Muscle of leg (tissue), 3 donors: ENCODE measurements at regions not wholly inside any gene's neighbourhood (a gene's known extent, or its start where the extent isn't known, plus 50 kb on each side); places are given as distances from the start of the nearest gene placed in this dataset.
"Not testable (repeated sequence)": the region's sequence is repeated elsewhere in the genome, so short reads cannot be mapped to it uniquely, and the experiment has no call there.

ENCODE experiments used
- DNase-seq: peaks from one replicate; pipeline ENCODE4 v3.0.0; 2013
- H3K27ac ChIP-seq: one replicate; pipeline ENCODE4 v1.5.1; 2013; ENCODE audit warnings: mild to moderate bottlenecking, low read length, control low read depth
- H3K27me3 ChIP-seq: one replicate; pipeline ENCODE4 v1.6.1; 2013; ENCODE audit warnings: low read length; ENCODE audit not compliant: control insufficient read depth, insufficient read depth
- H3K36me3 ChIP-seq: one replicate; pipeline ENCODE4 v1.6.1; 2013; ENCODE audit warnings: low read length; ENCODE audit not compliant: control insufficient read depth, insufficient read depth
- H3K4me1 ChIP-seq: one replicate; pipeline ENCODE4 v1.6.1; 2013; ENCODE audit warnings: low read length; ENCODE audit not compliant: control insufficient read depth, insufficient read depth
- H3K4me3 ChIP-seq: one replicate; pipeline ENCODE4 v1.5.1; 2013; ENCODE audit warnings: low read length, control low read depth
- H3K9me3 ChIP-seq: replicated peaks from 2 replicates; pipeline ENCODE4 v1.6.1; 2013; ENCODE audit warnings: low read depth, low read length; ENCODE audit not compliant: control insufficient read depth
- WGBS: methylation state at CpG from one replicate; pipeline ENCODE4 v1.1.5; 2013; ENCODE audit warnings: missing lambda C conversion rate; ENCODE audit not compliant: insufficient coverage; 5-methylcytosine and 5-hydroxymethylcytosine counted together

DNA sequence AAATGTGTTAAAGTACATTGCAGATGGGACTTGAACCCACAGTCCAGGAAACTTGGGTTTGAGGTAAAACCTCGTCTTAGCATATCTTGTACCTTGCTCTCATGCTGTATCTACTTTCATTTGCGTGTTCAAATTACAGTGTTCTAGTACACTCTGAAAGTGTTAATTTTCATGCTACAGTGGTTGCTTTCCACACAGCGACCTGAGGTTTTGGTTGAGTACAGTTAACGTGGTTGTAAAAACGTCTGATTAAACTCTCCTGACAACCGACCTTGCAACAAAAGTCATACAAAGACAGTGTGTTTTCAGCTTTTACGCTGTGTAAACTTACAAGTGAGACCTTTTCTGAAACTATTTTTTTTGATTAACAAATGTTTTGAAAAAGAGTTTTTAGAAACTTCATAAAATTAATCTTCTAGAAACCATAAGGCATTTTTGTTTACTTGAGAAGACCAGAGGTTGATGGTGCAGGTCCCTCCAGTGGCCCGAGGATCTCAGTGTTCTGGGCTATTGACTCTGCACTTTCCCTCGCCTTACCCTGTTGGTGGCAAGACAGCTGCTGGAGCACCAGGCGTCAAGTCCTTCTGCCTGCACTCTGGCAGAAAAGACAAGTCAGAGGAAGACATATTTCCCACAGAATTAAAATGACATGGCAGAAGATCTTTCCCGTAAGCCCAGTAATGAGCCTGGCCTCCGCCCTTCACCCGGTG is 334.0 kb downstream of the THBS2 start:
- 81% methylated on average over 5 of the region's 13 CpGs for WGBS
- no peak overlapping the region for H3K27ac ChIP-seq
- no peak overlapping the region for H3K4me3 ChIP-seq
- no peak for DNase-seq
- H3K27me3 ChIP-seq, result peaks cover 5% of the 10 kb centered on the region
- H3K9me3 ChIP-seq, result no peaks in the 10 kb centered on the region
- peaks cover 16% of the 10 kb centered on the region for H3K4me1 ChIP-seq
- no peaks in the 10 kb centered on the region for H3K36me3 ChIP-seq

DNA sequence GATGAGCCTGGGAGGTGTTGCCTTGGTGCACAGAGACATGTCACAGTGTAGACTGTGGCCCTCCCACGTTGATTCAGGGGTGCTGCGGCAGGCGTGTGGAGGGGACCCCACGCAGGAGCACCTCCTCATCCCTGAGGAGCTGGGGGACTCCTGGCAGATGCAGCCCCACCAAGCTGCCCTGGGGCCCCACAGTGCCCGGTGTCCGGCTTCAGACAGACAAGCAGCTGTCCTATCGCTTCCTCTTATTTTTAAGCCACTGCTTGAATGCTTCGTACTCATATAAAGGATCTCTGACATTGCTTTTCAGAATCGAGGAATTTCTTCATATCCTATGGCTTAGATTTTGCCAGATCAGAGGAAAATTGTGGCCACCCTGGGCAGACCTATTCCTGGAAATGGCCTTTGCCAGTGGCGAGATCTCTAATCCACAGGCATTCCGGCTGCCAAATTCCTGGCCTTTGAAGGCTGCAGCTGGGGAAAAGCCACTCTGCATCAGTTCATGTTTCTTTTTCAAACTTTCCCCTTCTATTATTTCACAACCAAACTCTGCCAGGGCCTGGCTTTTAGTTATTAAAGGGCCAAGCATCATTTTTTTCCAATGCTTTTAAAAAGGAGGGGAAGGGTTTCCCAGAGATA is 337.0 kb downstream of the THBS2 start:
- H3K36me3 ChIP-seq, result no peaks in the 10 kb centered on the region
- peaks cover 9% of the 10 kb centered on the region for H3K27me3 ChIP-seq
- peak overlapping the region; percentile 38 for H3K27ac ChIP-seq
- whole genome bisulfite sequencing, result 26% methylated on average over 10 of the region's 11 CpGs
- DNase-seq, result peak; percentile 83
- H3K9me3 ChIP-seq, result no peaks in the 10 kb centered on the region
- H3K4me1 ChIP-seq, result peaks cover 16% of the 10 kb centered on the region
- no peak overlapping the region for H3K4me3 ChIP-seq

GRCh38 chr6:168915855-168916254 is 337.8 kb downstream of the THBS2 start:
- no peak overlapping the region for H3K4me3 ChIP-seq
- no CpG with 5 or more reads among the region's 4 CpGs for WGBS
- DNase-seq, result no peak
- no peak overlapping the region for H3K27ac ChIP-seq
- H3K36me3 ChIP-seq, result no peaks in the 10 kb centered on the region
- H3K27me3 ChIP-seq, result peaks cover 10% of the 10 kb centered on the region
- H3K9me3 ChIP-seq, result no peaks in the 10 kb centered on the region
- peaks cover 16% of the 10 kb centered on the region for H3K4me1 ChIP-seq

DNA sequence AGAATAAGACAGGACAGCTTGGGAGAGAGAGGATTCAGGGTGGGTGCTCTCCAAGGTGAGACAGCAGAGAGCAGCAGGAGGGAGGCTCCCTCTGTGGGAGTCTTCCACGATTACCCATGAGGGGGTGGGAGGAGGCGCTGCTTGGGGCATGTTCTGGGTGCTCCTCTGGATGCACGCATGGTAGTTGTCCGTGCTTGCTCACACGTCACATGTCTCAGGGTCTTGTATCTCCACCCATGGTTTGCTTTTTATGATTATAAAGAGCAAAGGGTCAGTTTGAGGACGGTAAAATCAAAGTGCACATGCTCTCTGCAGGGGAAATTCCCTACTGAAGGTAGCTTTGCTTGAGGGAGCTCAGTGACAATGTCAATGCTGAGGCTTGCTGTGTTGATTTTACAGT is 338.4 kb downstream of the THBS2 start:
- H3K36me3 ChIP-seq, result no peaks in the 10 kb centered on the region
- peaks cover 16% of the 10 kb centered on the region for H3K4me1 ChIP-seq
- no peak overlapping the region for H3K4me3 ChIP-seq
- DNase-seq, result no peak
- H3K9me3 ChIP-seq, result no peaks in the 10 kb centered on the region
- WGBS, result 69% methylated on average over 5 of the region's 6 CpGs
- peaks cover 10% of the 10 kb centered on the region for H3K27me3 ChIP-seq
- no peak overlapping the region for H3K27ac ChIP-seq

GRCh38 chr6:168913866-168914469 is 339.7 kb downstream of the THBS2 start:
- Histone ChIP-seq H3K4me1 (peaks cover 16% of the 10 kb centered on the region), H3K27me3 (peaks cover 7% of the 10 kb centered on the region), H3K4me3 (no peak overlapping the region), H3K27ac (no peak overlapping the region), H3K36me3 (no peaks in the 10 kb centered on the region), H3K9me3 (no peaks in the 10 kb centered on the region)
- no peak for DNase-seq
- WGBS, result 84% methylated on average over 7 of the region's 12 CpGs

DNA sequence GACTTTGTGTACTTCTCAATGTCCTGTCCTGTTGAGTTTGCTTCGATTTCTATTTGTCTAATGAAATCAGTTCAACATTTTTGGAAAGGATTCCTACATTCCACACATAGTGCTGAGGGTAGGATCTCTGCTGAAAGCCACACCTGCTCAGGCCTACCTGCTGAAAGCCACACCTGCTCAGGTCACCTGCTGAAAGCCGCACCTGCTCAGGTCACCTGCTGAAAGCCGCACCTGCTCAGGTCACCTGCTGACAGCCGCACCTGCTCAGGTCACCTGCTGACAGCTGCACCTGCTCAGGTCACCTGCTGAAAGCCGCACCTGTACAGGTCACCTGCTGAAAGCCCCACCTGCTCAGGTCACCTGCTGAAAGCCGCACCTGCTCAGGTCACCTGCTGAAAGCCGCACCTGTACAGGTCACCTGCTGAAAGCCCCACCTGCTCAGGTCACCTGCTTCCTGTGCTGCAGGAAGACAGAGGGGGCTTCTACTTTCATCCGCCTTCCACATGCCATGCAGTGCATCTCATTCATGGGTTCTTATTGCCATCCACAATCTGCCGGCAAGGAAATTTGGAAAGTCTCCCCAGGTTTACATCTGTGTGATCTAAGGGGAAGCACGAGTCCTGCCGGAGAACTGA is 340.3 kb downstream of the THBS2 start:
- H3K27ac ChIP-seq, H3K36me3 ChIP-seq, DNase-seq, H3K4me3 ChIP-seq, H3K27me3 ChIP-seq, H3K9me3 ChIP-seq: not testable (repeated sequence)
- H3K4me1 ChIP-seq, result peaks cover 16% of the 10 kb centered on the region
- WGBS, result 80% methylated on average over 9 of the region's 11 CpGs

DNA sequence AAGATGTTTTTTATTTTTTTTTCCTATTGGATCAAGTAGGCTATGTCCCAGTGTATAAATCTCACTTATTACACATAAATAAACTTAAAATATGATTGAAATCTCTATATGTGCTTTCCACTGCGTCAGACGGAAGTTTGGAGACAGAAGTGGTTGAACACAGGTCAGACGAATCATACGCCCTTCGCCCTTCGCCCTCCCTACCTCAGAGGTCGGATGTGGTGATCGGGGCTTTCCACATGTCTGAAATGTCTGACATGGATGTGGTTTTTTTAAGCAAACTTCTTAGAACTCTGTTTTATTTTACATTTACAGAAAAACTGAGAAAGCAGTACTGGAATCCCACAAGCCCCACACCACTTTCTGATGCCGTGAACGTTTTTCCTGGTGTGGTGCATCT is 344.4 kb downstream of the THBS2 start:
- Histone ChIP-seq H3K4me1 (no peaks in the 10 kb centered on the region), H3K27me3 (peaks cover 7% of the 10 kb centered on the region), H3K9me3 (peaks cover 4% of the 10 kb centered on the region), H3K4me3 (no peak overlapping the region), H3K27ac (no peak overlapping the region), H3K36me3 (no peaks in the 10 kb centered on the region)
- 80% methylated on average over 2 of the region's 10 CpGs for WGBS
- no peak for DNase-seq

- H3K9me3 ChIP-seq, result peaks cover 4% of the 10 kb centered on the region
- H3K4me1 ChIP-seq, result no peaks in the 10 kb centered on the region
- H3K27me3 ChIP-seq, result peaks cover 4% of the 10 kb centered on the region
- no peak overlapping the region for H3K4me3 ChIP-seq
- WGBS, result 14% methylated on average over 1 of the region's 5 CpGs
- peak; percentile 93 for DNase-seq
- H3K36me3 ChIP-seq, result no peaks in the 10 kb centered on the region
- no peak overlapping the region for H3K27ac ChIP-seq
Measured at GRCh38 chr6:168908887-168909286, 344.8 kb downstream of the THBS2 start.

DNA sequence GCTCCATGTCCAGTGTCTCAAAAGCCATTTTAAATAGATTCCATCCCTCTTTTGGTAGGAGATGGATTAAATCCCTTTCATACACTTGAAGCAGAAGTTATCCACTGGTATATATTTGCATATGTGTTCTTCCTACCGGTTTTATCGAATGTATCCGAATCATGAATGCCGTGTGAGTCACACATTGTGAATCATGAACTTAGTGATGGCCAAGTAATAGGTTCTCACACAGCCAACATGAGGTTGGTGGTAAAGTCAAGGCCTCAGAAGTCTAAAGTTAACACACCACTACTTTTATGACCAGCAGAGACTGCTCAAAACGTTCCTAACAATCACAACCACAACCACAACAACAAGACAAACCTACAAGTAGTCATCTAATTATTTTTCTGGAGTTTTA is 345.5 kb downstream of the THBS2 start:
- no peak for DNase-seq
- Histone ChIP-seq H3K4me1 (no peaks in the 10 kb centered on the region), H3K36me3 (no peaks in the 10 kb centered on the region), H3K27me3 (peaks cover 4% of the 10 kb centered on the region), H3K9me3 (peaks cover 4% of the 10 kb centered on the region), H3K27ac (no peak overlapping the region), H3K4me3 (no peak overlapping the region)
- WGBS, result no CpG with 5 or more reads among the region's 5 CpGs

- Histone ChIP-seq H3K4me1 (no peaks in the 10 kb centered on the region), H3K4me3 (no peak overlapping the region), H3K27me3 (peaks cover 2% of the 10 kb centered on the region), H3K9me3 (peaks cover 4% of the 10 kb centered on the region), H3K36me3 (no peaks in the 10 kb centered on the region), H3K27ac (no peak overlapping the region)
- DNase-seq, result no peak
- 88% methylated on average over 4 of the region's 5 CpGs for WGBS
Measured at GRCh38 chr6:168906391-168906790, 347.3 kb downstream of the THBS2 start.
